HEK293T (cell line): ENCODE measurements at regions not wholly inside any gene's neighbourhood (a gene's known extent, or its start where the extent isn't known, plus 50 kb on each side); places are given as distances from the start of the nearest gene placed in this dataset.

Experiments
- CTCF ChIA-PET: fragments of 350-600 bp; formaldehyde crosslinking; extraction: SDS; loops from one replicate; lab custom pipeline; 2021; ENCODE audit warnings: antibody characterized with exemption, inconsistent platforms; lab: Yijun Ruan, JAX
- POLR2A ChIA-PET: fragments of 350-600 bp; formaldehyde crosslinking; extraction: SDS; loops from one replicate; lab custom pipeline; 2020; ENCODE audit warnings: antibody characterized with exemption, inconsistent platforms; lab: Yijun Ruan, JAX
- DNase-seq: peaks from one replicate; pipeline ENCODE4 v3.0.0; 2012; ENCODE audit warnings: mixed read lengths; ENCODE audit errors: extremely low spot score
- ARNT ChIP-seq: fragments of 450-650 bp; IDR thresholded peaks from 2 replicates; pipeline ENCODE4 v1.6.1; 2017; ENCODE audit warnings: mild to moderate bottlenecking
- BHLHE40 ChIP-seq: fragments of 450-650 bp; IDR thresholded peaks from 2 replicates; pipeline ENCODE4 v1.6.1; 2016; ENCODE audit warnings: mild to moderate bottlenecking, moderate library complexity, borderline replicate concordance
- CTBP1 ChIP-seq: fragments of 450-650 bp; IDR thresholded peaks from 2 replicates; pipeline ENCODE4 v1.6.1; 2016; ENCODE audit warnings: borderline replicate concordance
- ELF4 ChIP-seq: fragments of 450-650 bp; IDR thresholded peaks from 2 replicates; pipeline ENCODE4 v1.6.1; 2017; ENCODE audit warnings: antibody characterized with exemption
- FOXA1 ChIP-seq: fragments of 450-650 bp; IDR thresholded peaks from 2 replicates; pipeline ENCODE4 v1.6.1; 2016; ENCODE audit warnings: mild to moderate bottlenecking
- FOXK2 ChIP-seq: fragments of 450-650 bp; IDR thresholded peaks from 2 replicates; pipeline ENCODE4 v1.6.1; 2016; ENCODE audit warnings: mild to moderate bottlenecking
- FOXM1 ChIP-seq: fragments of 450-650 bp; IDR thresholded peaks from 2 replicates; pipeline ENCODE4 v1.6.1; 2017; ENCODE audit warnings: mild to moderate bottlenecking, borderline replicate concordance
- HDGF ChIP-seq: fragments of 450-650 bp; IDR thresholded peaks from 2 replicates; pipeline ENCODE4 v1.6.1; 2017; ENCODE audit warnings: antibody characterized with exemption, borderline replicate concordance
- L3MBTL2 ChIP-seq: fragments of 450-650 bp; conservative IDR thresholded peaks from 2 replicates; pipeline ENCODE4 v1.6.1; 2016; ENCODE audit warnings: mild to moderate bottlenecking
- LEF1 ChIP-seq: fragments of 450-650 bp; IDR thresholded peaks from 2 replicates; pipeline ENCODE4 v1.6.1; 2017; ENCODE audit warnings: mild to moderate bottlenecking, borderline replicate concordance
- NFRKB ChIP-seq: fragments of 450-650 bp; IDR thresholded peaks from 2 replicates; pipeline ENCODE4 v1.6.1; 2016; ENCODE audit warnings: mild to moderate bottlenecking, moderate library complexity
- PKNOX1 ChIP-seq: fragments of 450-650 bp; IDR thresholded peaks from 2 replicates; pipeline ENCODE4 v1.6.1; 2016
- SP1 ChIP-seq: fragments of 450-650 bp; IDR thresholded peaks from 2 replicates; pipeline ENCODE4 v1.6.1; 2017
- SUZ12 ChIP-seq: fragments of 450-650 bp; IDR thresholded peaks from 2 replicates; pipeline ENCODE4 v1.6.1; 2016; ENCODE audit warnings: mild to moderate bottlenecking
- TARDBP ChIP-seq: fragments of 450-650 bp; IDR thresholded peaks from 2 replicates; pipeline ENCODE4 v1.6.1; 2016
- ZNF384 ChIP-seq: fragments of 450-650 bp; IDR thresholded peaks from 2 replicates; pipeline ENCODE4 v1.6.1; 2016

- ChIA-PET POLR2A (no interaction called here), CTCF (interaction anchor here (0.6 kb wide), 3 partner anchors 10 to 224 kb away, joined by 3 to 6 read pairs (median 3); no protein-coding TSS in a partner anchor)
- no peak for TF ChIP-seq ZNF384
- no peak for TF ChIP-seq SUZ12
- TF ChIP-seq BHLHE40 = no peak
- no peak for TF ChIP-seq CTBP1
- no peak for TF ChIP-seq ELF4
- no peak for TF ChIP-seq ARNT
- TF ChIP-seq FOXK2 = no peak
- TF ChIP-seq TARDBP = no peak
- no peak for TF ChIP-seq FOXA1
- TF ChIP-seq FOXM1 = no peak
- TF ChIP-seq PKNOX1 = no peak
- no peak for TF ChIP-seq L3MBTL2
- no peak for TF ChIP-seq NFRKB
- no peak for DNase-seq
Measured at GRCh38 chr12:76692846-76693245, 71.1 kb upstream of the ZDHHC17 start.

- TF ChIP-seq LEF1 = no peak
- no peak for TF ChIP-seq TARDBP
- TF ChIP-seq FOXK2 = no peak
- TF ChIP-seq SP1 = no peak
- no peak for TF ChIP-seq ZNF384
- no peak for TF ChIP-seq NFRKB
- TF ChIP-seq ELF4 = no peak
- no peak for TF ChIP-seq SUZ12
- TF ChIP-seq BHLHE40 = no peak
- no peak for TF ChIP-seq ARNT
- no peak for TF ChIP-seq HDGF
- TF ChIP-seq FOXM1 = no peak
- TF ChIP-seq L3MBTL2 = no peak
- no peak for TF ChIP-seq FOXA1
- TF ChIP-seq PKNOX1 = no peak
- TF ChIP-seq CTBP1 = no peak
- no peak for DNase-seq
- ChIA-PET CTCF (no interaction called here), POLR2A (no interaction called here)
Measured at GRCh38 chr12:76694369-76694768, 69.5 kb upstream of the ZDHHC17 start.

- TF ChIP-seq PKNOX1 = no peak
- TF ChIP-seq HDGF = no peak
- no peak for TF ChIP-seq ZNF384
- no peak for TF ChIP-seq FOXA1
- no peak for TF ChIP-seq SUZ12
- TF ChIP-seq ELF4 = no peak
- TF ChIP-seq LEF1 = no peak
- no peak for TF ChIP-seq L3MBTL2
- no peak for TF ChIP-seq CTBP1
- no peak for TF ChIP-seq FOXK2
- no peak for TF ChIP-seq FOXM1
- no peak for TF ChIP-seq BHLHE40
- no peak for TF ChIP-seq TARDBP
- no peak for TF ChIP-seq ARNT
- no peak for TF ChIP-seq SP1
- TF ChIP-seq NFRKB = no peak
- CTCF ChIA-PET = no interaction called here
- no peak for DNase-seq
- POLR2A ChIA-PET = no interaction called here
Measured at GRCh38 chr12:76696186-76696585, 67.7 kb upstream of the ZDHHC17 start.

- DNase-seq = no peak
- ChIA-PET CTCF (interaction anchor here (0.8 kb wide), 1 partner anchor 313 kb away, joined by 3 read pairs; no protein-coding TSS in a partner anchor), POLR2A (no interaction called here)
- TF ChIP-seq NFRKB (no peak), FOXK2 (no peak), LEF1 (no peak), SUZ12 (no peak), ARNT (no peak), ZNF384 (no peak), PKNOX1 (no peak), CTBP1 (no peak), TARDBP (no peak)
Measured at GRCh38 chr12:76697849-76698248, 66.1 kb upstream of the ZDHHC17 start.

- POLR2A ChIA-PET = no interaction called here
- no peak for DNase-seq
- CTCF ChIA-PET = interaction anchor here (0.8 kb wide), 1 partner anchor 313 kb away, joined by 3 read pairs; no protein-coding TSS in a partner anchor
- TF ChIP-seq ARNT = no peak
- no peak for TF ChIP-seq CTBP1
- no peak for TF ChIP-seq BHLHE40
- TF ChIP-seq SP1 = no peak
- no peak for TF ChIP-seq TARDBP
- no peak for TF ChIP-seq FOXM1
- TF ChIP-seq FOXA1 = no peak
Measured at GRCh38 chr12:76698316-76698715, 65.6 kb upstream of the ZDHHC17 start.

- ChIA-PET POLR2A (no interaction called here), CTCF (no interaction called here)
- no peak for TF ChIP-seq LEF1
- no peak for TF ChIP-seq NFRKB
- no peak for TF ChIP-seq L3MBTL2
- TF ChIP-seq BHLHE40 = no peak
- no peak for TF ChIP-seq PKNOX1
- no peak for TF ChIP-seq FOXK2
- no peak for TF ChIP-seq SUZ12
- no peak for TF ChIP-seq ARNT
- TF ChIP-seq HDGF = no peak
- no peak for TF ChIP-seq FOXA1
- TF ChIP-seq FOXM1 = no peak
- TF ChIP-seq CTBP1 = no peak
- TF ChIP-seq ELF4 = no peak
- no peak for DNase-seq
Measured at GRCh38 chr12:76698966-76699365, 64.9 kb upstream of the ZDHHC17 start.
